ENCODE measurements at regions not wholly inside any gene's neighbourhood (a gene's known extent, or its start where the extent isn't known, plus 50 kb on each side); places are given as distances from the start of the nearest gene placed in this dataset.

DNA sequence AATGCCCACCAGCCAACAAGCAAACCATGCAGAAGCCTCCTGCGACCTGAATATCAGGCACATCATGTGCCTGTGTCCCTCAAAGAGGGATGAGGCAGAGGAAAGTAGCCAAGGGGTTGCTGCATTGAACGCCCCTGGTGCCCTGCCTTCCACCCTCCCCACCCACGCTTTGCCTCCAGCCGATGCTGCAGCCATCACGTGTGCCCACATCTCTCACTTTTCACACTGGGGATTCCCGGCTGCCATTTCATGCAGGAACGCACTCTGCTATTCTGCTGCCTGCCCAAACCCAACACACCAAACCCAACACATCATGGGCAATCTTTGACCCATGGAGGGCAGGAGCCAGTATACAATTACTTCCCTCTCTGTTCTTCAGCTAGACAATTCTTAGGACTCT, 462.2 kb upstream of the PROK2 start:
- Histone ChIP-seq H4K8ac (ENCODE audit: extremely low read depth, insufficient read depth, low read length) (no peak overlapping the region), H4K5ac (ENCODE audit: insufficient read length, low read depth, low read length) (no peak overlapping the region), H2BK12ac (ENCODE audit: low read depth, low read length) (no peak overlapping the region), H2BK15ac (ENCODE audit: low read length) (no peak overlapping the region), H3K79me1 (ENCODE audit: low read depth, low read length) (no peaks in the 10 kb centered on the region), H3K27me3 (replicated peaks in 1 of 4; ENCODE audit: control insufficient read depth in 3 of 4, extremely low read depth in 1 of 4, insufficient read depth in 3 of 4, low read length in 3 of 4) (no peaks in the 10 kb centered on the region), H3K23me2 (ENCODE audit: low read depth, low read length) (no peaks in the 10 kb centered on the region; the same call in 1 of the 2 replicates), H3K14ac (ENCODE audit: insufficient read length) (no peak overlapping the region), H3K9me3 (ENCODE audit: insufficient read depth in 2 of 2, low read depth in 1 of 2, low read length in 1 of 2) (no peaks in the 10 kb centered on the region), H3K4me3 (ENCODE audit: extremely low read depth in 1 of 4, insufficient read depth in 2 of 4, low read depth in 3 of 4, low read length in 4 of 4) (no peak overlapping the region), H3K23ac (ENCODE audit: insufficient read length) (no peak overlapping the region), H3K36me3 (ENCODE audit: control insufficient read depth in 2 of 4, insufficient read depth in 4 of 4, low read length in 3 of 4) (no peaks in the 10 kb centered on the region), H4K20me1 (replicated peaks in 1 of 2; ENCODE audit: control insufficient read depth in 1 of 2, insufficient read depth in 2 of 2, low read length in 2 of 2) (no peaks in the 10 kb centered on the region), H2AFZ (ENCODE audit: low read length) (no peak overlapping the region), H3K4me2 (ENCODE audit: insufficient read depth in 1 of 2, low read depth in 2 of 2, low read length in 2 of 2) (no peak overlapping the region), H3K27ac (ENCODE audit: low read depth, low read length) (no peak overlapping the region), H3K56ac (replicated peaks; ENCODE audit: insufficient read length, low read depth, low read length) (no peak overlapping the region), H2AK5ac (ENCODE audit: low read depth, low read length) (no peak overlapping the region), H3K79me2 (ENCODE audit: control insufficient read depth in 1 of 2, insufficient read depth in 2 of 2, low read length in 2 of 2) (no peaks in the 10 kb centered on the region), H2BK120ac (replicated peaks; ENCODE audit: low read depth, low read length) (no peak overlapping the region), H2BK5ac (ENCODE audit: low read depth, low read length) (no peak overlapping the region), H2BK20ac (ENCODE audit: low read length) (no peak overlapping the region), H3K9ac (replicated peaks in 1 of 4; ENCODE audit: extremely low read depth in 1 of 4, low read depth in 3 of 4, low read length in 3 of 4) (no peak overlapping the region), H3K4me1 (replicated peaks in 1 of 4; ENCODE audit: control insufficient read depth in 3 of 4, insufficient read depth in 4 of 4, low read length in 3 of 4) (0 out of 7 replicates have a peak, but pooled peaks cover 0 to 2% (median 0%) of the 10 kb centered on the region in 4 experiments), H3K4ac (replicated peaks; ENCODE audit: insufficient read length, low read depth, low read length) (no peak overlapping the region), H3K18ac (ENCODE audit: extremely low read depth, low read length) (no peak overlapping the region), H4K91ac (replicated peaks; ENCODE audit: insufficient read length, low read length) (no peak overlapping the region)
- no peak for DNase-seq (ENCODE audit: low read depth in 1 of 2, low spot score in 2 of 2)
- ChIA-PET CTCF (ENCODE audit: partially characterized antibody) (interaction anchor here (1.2 kb wide), 1 partner anchor 20 kb away, joined by 3 read pairs; no protein-coding TSS in a partner anchor), POLR2A (ENCODE audit: partially characterized antibody) (no interaction called here)
- no peak for FAIRE-seq
- 86% methylated on average over 7 of the region's 7 CpGs; no CpG with 5 or more reads in 1 of the 2 experiments for WGBS, 2 experiments (ENCODE audit: extremely low coverage in 1 of 2, insufficient coverage in 1 of 2, insufficient read length in 1 of 2, insufficient replicate concordance in 2 of 2, low coverage in 1 of 2, low lambda C conversion rate in 2 of 2, missing lambda C conversion rate in 1 of 2)
- TF ChIP-seq RFX5 (IDR thresholded peaks at IDR 0.05; ENCODE audit: borderline replicate concordance, low read depth, low read length), result no peak
- no peak for TF ChIP-seq MAX (IDR thresholded peaks at IDR 0.05)
- no peak for TF ChIP-seq CBX5 (IDR thresholded peaks at IDR 0.05; ENCODE audit: low read depth, low read length)
- no peak for TF ChIP-seq SIX5 (IDR thresholded peaks at IDR 0.05; ENCODE audit: low read depth, low read length)
- TF ChIP-seq SP2 (IDR thresholded peaks at IDR 0.05; ENCODE audit: low read length), result no peak
- TF ChIP-seq SAP30 (IDR thresholded peaks at IDR 0.05; ENCODE audit: insufficient read depth, insufficient replicate concordance, low read length), result no peak
- no peak for TF ChIP-seq FOSL1 (IDR thresholded peaks at IDR 0.05; ENCODE audit: insufficient read depth, low read depth, low read length)
- no peak for TF ChIP-seq ASH2L (IDR thresholded peaks at IDR 0.05; ENCODE audit: low read length)
- TF ChIP-seq BCL11A (IDR thresholded peaks at IDR 0.05; ENCODE audit: low read depth in 2 of 2, low read length in 2 of 2), result no peak
- no peak for TF ChIP-seq RAD21 (IDR thresholded peaks at IDR 0.05 in 1 of 2, conservative IDR thresholded peaks at IDR 0.05 in 1 of 2; ENCODE audit: low read depth in 2 of 2, low read length in 2 of 2)
- no peak for TF ChIP-seq SP4 (IDR thresholded peaks at IDR 0.05; ENCODE audit: low read length)
- TF ChIP-seq BRCA1 (IDR thresholded peaks at IDR 0.05; ENCODE audit: low read depth, low read length), result no peak
- no peak for TF ChIP-seq BACH1 (IDR thresholded peaks at IDR 0.05; ENCODE audit: low read length)
- no peak for TF ChIP-seq POLR2AphosphoS5 (IDR thresholded peaks at IDR 0.05; ENCODE audit: low read depth, low read length)
- TF ChIP-seq SIRT6 (IDR thresholded peaks at IDR 0.05; ENCODE audit: low read length), result no peak
- TF ChIP-seq GTF2F1 (IDR thresholded peaks at IDR 0.05; ENCODE audit: borderline replicate concordance, low read depth, low read length), result no peak

All from H1 (cell line).